ENCODE measurements at regions not wholly inside any gene's neighbourhood (a gene's known extent, or its start where the extent isn't known, plus 50 kb on each side); places are given as distances from the start of the nearest gene placed in this dataset.

DNA sequence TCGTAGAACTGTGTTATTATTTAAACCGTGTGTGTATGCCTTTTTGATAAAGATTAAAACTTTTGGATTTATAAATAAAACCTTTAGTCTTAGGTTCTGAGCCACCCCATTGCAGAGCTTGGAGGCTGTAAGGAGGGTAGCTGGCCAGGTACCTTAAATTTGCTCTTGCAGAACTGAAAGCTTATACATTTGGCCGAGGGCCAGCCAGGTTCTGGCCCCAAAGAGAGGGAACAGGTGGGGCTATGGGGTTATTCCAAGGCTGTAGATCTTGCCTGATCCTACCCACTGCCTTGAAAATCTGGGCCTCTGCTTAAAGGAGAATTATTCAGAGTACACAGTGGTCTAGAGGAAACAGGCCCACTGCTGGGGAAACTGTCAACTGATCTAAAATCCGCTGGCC, 59.6 kb downstream of the CAMK2N1 start:
- Histone ChIP-seq H3K27ac (ENCODE audit: insufficient read depth, low read depth, low read length) (peak overlapping the region; percentile 31), H3K4me3 (replicated peaks in 1 of 3; ENCODE audit: insufficient read depth in 1 of 3, low read depth in 1 of 3, low read length in 3 of 3) (no peak overlapping the region), H3K9ac (replicated peaks; ENCODE audit: extremely low read depth, insufficient read depth, low read length) (no peak overlapping the region), H2AFZ (ENCODE audit: low read depth, low read length) (no peak overlapping the region), H3K9me3 (replicated peaks; ENCODE audit: control insufficient read depth, insufficient read depth, low read length) (no peaks in the 10 kb centered on the region), H3K27me3 (ENCODE audit: control insufficient read depth in 2 of 2, insufficient read depth in 2 of 2, low read length in 2 of 2) (peaks cover 0 to 7% of the 10 kb centered on the region in 2 experiments), H3K79me2 (ENCODE audit: control insufficient read depth, insufficient read depth, low read length) (no peaks in the 10 kb centered on the region), H3K36me3 (ENCODE audit: control insufficient read depth in 2 of 2, extremely low read depth in 1 of 2, insufficient read depth in 2 of 2, low read length in 2 of 2) (no peaks in the 10 kb centered on the region), H3K9me1 (replicated peaks; ENCODE audit: control insufficient read depth, extremely low read depth, insufficient read depth, low read length) (no peaks in the 10 kb centered on the region), H3K4me1 (ENCODE audit: control insufficient read depth, extremely low read depth, insufficient read depth, low read length) (peaks cover 8% of the 10 kb centered on the region), H3K4me2 (ENCODE audit: insufficient read depth, low read length) (no peak overlapping the region), H4K20me1 (replicated peaks; ENCODE audit: control insufficient read depth, extremely low read depth, insufficient read depth, low read length) (no peaks in the 10 kb centered on the region)
- ChIA-PET POLR2A (no interaction called here), CTCF (interaction anchor here (1.0 to 2.1 kb wide), 5 partner anchors 11 to 509 kb away, joined by 3 to 8 read pairs (median 5); no protein-coding TSS in a partner anchor)
- intact Hi-C loops (cut with micrococcal nuclease) = loop anchor here (2.0 kb wide), 1 partner anchor 68 kb away; no protein-coding TSS in a partner anchor
- TF ChIP-seq EZH2 (IDR thresholded peaks at IDR 0.05; ENCODE audit: borderline replicate concordance, low read depth, low read length, severe bottlenecking) (no peak), MAX (IDR thresholded peaks at IDR 0.05; ENCODE audit: insufficient read depth, insufficient read length) (no peak), POLR2A (IDR thresholded peaks at IDR 0.05; ENCODE audit: low read depth, low read length) (no peak), JUN (IDR thresholded peaks at IDR 0.05; ENCODE audit: borderline replicate concordance, insufficient read depth, insufficient read length, low read depth) (no peak), FOS (IDR thresholded peaks at IDR 0.05; ENCODE audit: borderline replicate concordance, insufficient read depth, low read length) (no peak), GATA2 (IDR thresholded peaks at IDR 0.05; ENCODE audit: insufficient read depth, insufficient read length, low read depth, low read length) (no peak), MYC (IDR thresholded peaks at IDR 0.05; ENCODE audit: low read depth, low read length) (no peak), POLR2AphosphoS5 (IDR thresholded peaks at IDR 0.05; ENCODE audit: insufficient read depth, low read depth, low read length) (no peak)
- TF ChIP-seq, protein P1, sequence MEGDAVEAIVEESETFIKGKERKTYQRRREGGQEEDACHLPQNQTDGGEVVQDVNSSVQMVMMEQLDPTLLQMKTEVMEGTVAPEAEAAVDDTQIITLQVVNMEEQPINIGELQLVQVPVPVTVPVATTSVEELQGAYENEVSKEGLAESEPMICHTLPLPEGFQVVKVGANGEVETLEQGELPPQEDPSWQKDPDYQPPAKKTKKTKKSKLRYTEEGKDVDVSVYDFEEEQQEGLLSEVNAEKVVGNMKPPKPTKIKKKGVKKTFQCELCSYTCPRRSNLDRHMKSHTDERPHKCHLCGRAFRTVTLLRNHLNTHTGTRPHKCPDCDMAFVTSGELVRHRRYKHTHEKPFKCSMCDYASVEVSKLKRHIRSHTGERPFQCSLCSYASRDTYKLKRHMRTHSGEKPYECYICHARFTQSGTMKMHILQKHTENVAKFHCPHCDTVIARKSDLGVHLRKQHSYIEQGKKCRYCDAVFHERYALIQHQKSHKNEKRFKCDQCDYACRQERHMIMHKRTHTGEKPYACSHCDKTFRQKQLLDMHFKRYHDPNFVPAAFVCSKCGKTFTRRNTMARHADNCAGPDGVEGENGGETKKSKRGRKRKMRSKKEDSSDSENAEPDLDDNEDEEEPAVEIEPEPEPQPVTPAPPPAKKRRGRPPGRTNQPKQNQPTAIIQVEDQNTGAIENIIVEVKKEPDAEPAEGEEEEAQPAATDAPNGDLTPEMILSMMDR (IDR thresholded peaks at IDR 0.05; ENCODE audit: extremely low read depth in 1 of 2, insufficient read depth in 1 of 2, low read depth in 1 of 2, low read length in 2 of 2) = no peak
- FAIRE-seq (no peak), DNase-seq (ENCODE audit: low read depth, low spot score) (no peak)
- dilution Hi-C loops (cut with MboI; ENCODE audit: extremely low pct_ligation_motif_present, low sequenced_read_pairs) = no loop called here
- no TSS peak for BruUV-seq (replicated peaks)
